Mesendoderm (in vitro differentiated cells): ENCODE measurements at regions not wholly inside any gene's neighbourhood (a gene's known extent, or its start where the extent isn't known, plus 50 kb on each side); places are given as distances from the start of the nearest gene placed in this dataset.

Source experiments
- DNase-seq: peaks from one replicate; pipeline ENCODE4 v3.0.0; 2013
- H2AK5ac ChIP-seq: 2 replicates; pipeline ENCODE4 v1.6.1; 2013; ENCODE audit warnings: low read length, inconsistent platforms
- H2BK120ac ChIP-seq: 2 replicates; pipeline ENCODE4 v1.6.1; 2013; ENCODE audit warnings: low read depth, mild to moderate bottlenecking, low read length, moderate library complexity, mixed read lengths
- H2BK15ac ChIP-seq: replicated peaks from 2 replicates; pipeline ENCODE4 v1.6.1; 2013; ENCODE audit warnings: low read depth, mild to moderate bottlenecking, moderate library complexity
- H2BK5ac ChIP-seq: 2 replicates; pipeline ENCODE4 v1.6.1; 2013; ENCODE audit warnings: low read length, inconsistent platforms
- H3K18ac ChIP-seq: 2 replicates; pipeline ENCODE4 v1.6.1; 2013; ENCODE audit warnings: mild to moderate bottlenecking, low read length, mixed read lengths
- H3K23ac ChIP-seq: one replicate; pipeline ENCODE4 v1.6.1; 2013; ENCODE audit warnings: low read length
- H3K27ac ChIP-seq: 2 replicates; pipeline ENCODE4 v1.5.1; 2013; ENCODE audit warnings: low read depth, mild to moderate bottlenecking, inconsistent platforms, low read length, moderate library complexity
- H3K27me3 ChIP-seq: 2 replicates; pipeline ENCODE4 v1.6.1; 2013; ENCODE audit warnings: low read length, control low read depth, mild to moderate bottlenecking, inconsistent platforms; ENCODE audit not compliant: insufficient read depth, poor library complexity
- H3K36me3 ChIP-seq: 2 replicates; pipeline ENCODE4 v1.6.1; 2013; ENCODE audit warnings: low read length, inconsistent platforms; ENCODE audit not compliant: control insufficient read depth, insufficient read depth
- H3K4ac ChIP-seq: one replicate; pipeline ENCODE4 v1.6.1; 2013; ENCODE audit warnings: low read depth, mild to moderate bottlenecking, low read length, moderate library complexity
- H3K4me1 ChIP-seq: 2 replicates; pipeline ENCODE4 v1.6.1; 2013; ENCODE audit warnings: low read depth, low read length, inconsistent platforms; ENCODE audit not compliant: control insufficient read depth
- H3K4me2 ChIP-seq: 2 replicates; pipeline ENCODE4 v1.6.1; 2013; ENCODE audit warnings: low read length
- H3K4me3 ChIP-seq: 2 replicates; pipeline ENCODE4 v1.5.1; 2013; ENCODE audit warnings: mild to moderate bottlenecking, low read length
- H3K56ac ChIP-seq: one replicate; pipeline ENCODE4 v1.6.1; 2013; ENCODE audit warnings: low read length
- H3K79me1 ChIP-seq: 2 replicates; pipeline ENCODE4 v1.6.1; 2013; ENCODE audit warnings: low read length, inconsistent platforms
- H3K79me2 ChIP-seq: 2 replicates; pipeline ENCODE4 v1.6.1; 2013; ENCODE audit warnings: mild to moderate bottlenecking, low read length; ENCODE audit not compliant: control insufficient read depth, insufficient read depth
- H3K9ac ChIP-seq: 2 replicates; pipeline ENCODE4 v1.6.1; 2013; ENCODE audit warnings: low read length, inconsistent platforms
- H4K5ac ChIP-seq: one replicate; pipeline ENCODE4 v1.6.1; 2013; ENCODE audit warnings: low read length
- H4K8ac ChIP-seq: one replicate; pipeline ENCODE4 v1.6.1; 2013; ENCODE audit warnings: low read depth, mild to moderate bottlenecking, control low read depth, low read length, moderate library complexity
- WGBS: extraction: QIAGEN DNeasy Blood & Tissue Kit; methylation state at CpG from one replicate; pipeline ENCODE4 v1.1.7; 2013; ENCODE audit warnings: low lambda C conversion rate, missing lambda C conversion rate; ENCODE audit not compliant: insufficient coverage; ENCODE audit errors: extremely low coverage; 5-methylcytosine and 5-hydroxymethylcytosine counted together

GRCh38 chr2:150698016-150698661 lies 210.7 kb upstream of the RND3 start:
- H3K4me1 ChIP-seq: no peaks in the 10 kb centered on the region
- no CpG with 5 or more reads among the region's 2 CpGs for WGBS

GRCh38 chr2:150697596-150697995 lies 210.1 kb upstream of the RND3 start:
- Histone ChIP-seq H3K56ac (no peak overlapping the region), H2AK5ac (no peak overlapping the region), H2BK120ac (no peak overlapping the region), H3K79me1 (no peaks in the 10 kb centered on the region), H3K23ac (no peak overlapping the region), H3K9ac (no peak overlapping the region), H3K79me2 (no peaks in the 10 kb centered on the region), H3K4ac (no peak overlapping the region), H2BK15ac (no peak overlapping the region), H4K5ac (no peak overlapping the region), H3K4me2 (no peak overlapping the region), H3K36me3 (no peaks in the 10 kb centered on the region), H3K4me3 (no peak overlapping the region), H3K27ac (no peak overlapping the region), H3K4me1 (no peaks in the 10 kb centered on the region), H4K8ac (no peak overlapping the region), H3K27me3 (no peaks in the 10 kb centered on the region), H2BK5ac (no peak overlapping the region), H3K18ac (no peak overlapping the region)
- no CpG with 5 or more reads among the region's 2 CpGs for WGBS
- DNase-seq: no peak

More at GRCh38 chr2:150698016-150698661, 210.7 kb upstream of the RND3 start:
- Histone ChIP-seq H3K27ac (no peak overlapping the region), H3K4me2 (no peak overlapping the region), H3K36me3 (no peaks in the 10 kb centered on the region), H3K27me3 (no peaks in the 10 kb centered on the region), H2BK120ac (no peak overlapping the region), H3K79me2 (no peaks in the 10 kb centered on the region), H3K4me3 (no peak overlapping the region), H2BK15ac (no peak overlapping the region), H3K56ac (no peak overlapping the region), H3K18ac (no peak overlapping the region), H4K5ac (no peak overlapping the region), H3K23ac (no peak overlapping the region), H3K9ac (no peak overlapping the region), H2AK5ac (no peak overlapping the region), H4K8ac (no peak overlapping the region), H3K4ac (no peak overlapping the region), H2BK5ac (no peak overlapping the region), H3K79me1 (no peaks in the 10 kb centered on the region)
- no peak for DNase-seq

- Histone ChIP-seq H4K8ac (no peak overlapping the region), H2BK15ac (no peak overlapping the region), H3K79me2 (no peaks in the 10 kb centered on the region), H3K18ac (no peak overlapping the region), H2AK5ac (no peak overlapping the region), H3K56ac (no peak overlapping the region), H2BK120ac (no peak overlapping the region), H3K27ac (no peak overlapping the region), H3K79me1 (no peaks in the 10 kb centered on the region), H3K9ac (no peak overlapping the region), H2BK5ac (no peak overlapping the region), H3K4me2 (no peak overlapping the region), H3K4ac (no peak overlapping the region), H3K4me3 (no peak overlapping the region), H3K36me3 (no peaks in the 10 kb centered on the region), H3K4me1 (no peaks in the 10 kb centered on the region), H3K23ac (no peak overlapping the region), H4K5ac (no peak overlapping the region), H3K27me3 (no peaks in the 10 kb centered on the region)
- WGBS: no CpG with 5 or more reads among the region's 3 CpGs
- no peak for DNase-seq
Measured at GRCh38 chr2:150695451-150696135, 208.1 kb upstream of the RND3 start.

GRCh38 chr2:150693556-150693955 lies 206.1 kb upstream of the RND3 start:
- Histone ChIP-seq H4K8ac (no peak overlapping the region), H3K27me3 (no peaks in the 10 kb centered on the region), H3K56ac (no peak overlapping the region), H3K4me3 (no peak overlapping the region), H3K4me2 (no peak overlapping the region), H3K27ac (no peak overlapping the region), H2AK5ac (no peak overlapping the region), H2BK120ac (no peak overlapping the region), H2BK15ac (no peak overlapping the region), H3K4ac (no peak overlapping the region), H3K9ac (no peak overlapping the region), H3K79me1 (no peaks in the 10 kb centered on the region), H3K23ac (no peak overlapping the region), H3K79me2 (no peaks in the 10 kb centered on the region), H3K18ac (no peak overlapping the region), H2BK5ac (no peak overlapping the region), H3K36me3 (no peaks in the 10 kb centered on the region), H4K5ac (no peak overlapping the region), H3K4me1 (no peaks in the 10 kb centered on the region)
- no CpG with 5 or more reads among the region's 2 CpGs for WGBS
- no peak for DNase-seq

GRCh38 chr2:150690870-150691269 lies 203.4 kb upstream of the RND3 start:
- Histone ChIP-seq H3K36me3 (no peaks in the 10 kb centered on the region), H3K56ac (no peak overlapping the region), H2AK5ac (no peak overlapping the region), H3K27ac (no peak overlapping the region), H3K4me1 (no peaks in the 10 kb centered on the region), H2BK5ac (no peak overlapping the region), H3K79me2 (no peaks in the 10 kb centered on the region), H3K4me2 (no peak overlapping the region), H2BK15ac (no peak overlapping the region), H4K5ac (no peak overlapping the region), H4K8ac (no peak overlapping the region), H2BK120ac (no peak overlapping the region), H3K23ac (no peak overlapping the region), H3K4ac (no peak overlapping the region), H3K9ac (no peak overlapping the region), H3K18ac (no peak overlapping the region), H3K27me3 (no peaks in the 10 kb centered on the region), H3K79me1 (no peaks in the 10 kb centered on the region), H3K4me3 (no peak overlapping the region)
- no CpG with 5 or more reads among the region's 1 CpG for WGBS
- no peak for DNase-seq
